MG63 (cell line): ENCODE measurements at regions not wholly inside any gene's neighbourhood (a gene's known extent, or its start where the extent isn't known, plus 50 kb on each side); places are given as distances from the start of the nearest gene placed in this dataset.
A peak's percentile ranks its signal among the peaks of the same experiment; 100 is the strongest.

Experiments used
- DNase-seq: peaks from one replicate; pipeline ENCODE4 v3.0.0-alpha.2; 2020
- H3K27me3 ChIP-seq: fragments of 250-450 bp; sonication (Bioruptor Pico); 2 replicates; pipeline ENCODE4 v1.5.1; 2020; ENCODE audit warnings: mild to moderate bottlenecking, moderate library complexity
- H3K36me3 ChIP-seq: fragments of 250-450 bp; sonication (Bioruptor Pico); 2 replicates; pipeline ENCODE4 v1.5.1; 2020; ENCODE audit warnings: mild to moderate bottlenecking, moderate library complexity
- H3K4me3 ChIP-seq: fragments of 250-450 bp; sonication (Bioruptor Pico); 2 replicates; pipeline ENCODE4 v1.5.1; 2020; ENCODE audit warnings: mild to moderate bottlenecking, moderate library complexity
- H3K9me3 ChIP-seq: fragments of 250-450 bp; sonication (Bioruptor Pico); 2 replicates; pipeline ENCODE4 v1.5.1; 2020; ENCODE audit warnings: mild to moderate bottlenecking, moderate library complexity

GRCh38 chr9:106051545-106051944, 357.2 kb downstream of the TMEM38B start:
- Histone ChIP-seq H3K27me3 (no peaks in the 10 kb centered on the region), H3K4me3 (no peak overlapping the region), H3K9me3 (no peaks in the 10 kb centered on the region), H3K36me3 (no peaks in the 10 kb centered on the region)
- no peak for DNase-seq

GRCh38 chr9:106052166-106052565, 357.8 kb downstream of the TMEM38B start:
- no peak overlapping the region for H3K4me3 ChIP-seq
- H3K36me3 ChIP-seq: no peaks in the 10 kb centered on the region
- no peaks in the 10 kb centered on the region for H3K9me3 ChIP-seq
- H3K27me3 ChIP-seq: no peaks in the 10 kb centered on the region
- DNase-seq: no peak

GRCh38 chr9:106052735-106053134, 358.4 kb downstream of the TMEM38B start:
- DNase-seq: no peak
- Histone ChIP-seq H3K27me3 (no peaks in the 10 kb centered on the region), H3K4me3 (no peak overlapping the region)

GRCh38 chr9:106056328-106056727, 362.0 kb downstream of the TMEM38B start:
- Histone ChIP-seq H3K4me3 (no peak overlapping the region), H3K36me3 (no peaks in the 10 kb centered on the region), H3K9me3 (no peaks in the 10 kb centered on the region), H3K27me3 (no peaks in the 10 kb centered on the region)
- DNase-seq: no peak

More at GRCh38 chr9:106052735-106053134, 358.4 kb downstream of the TMEM38B start:
- no peaks in the 10 kb centered on the region for H3K9me3 ChIP-seq
- H3K36me3 ChIP-seq: no peaks in the 10 kb centered on the region

GRCh38 chr9:106058460-106058859, 364.1 kb downstream of the TMEM38B start:
- Histone ChIP-seq H3K27me3 (no peaks in the 10 kb centered on the region), H3K4me3 (no peak overlapping the region), H3K9me3 (no peaks in the 10 kb centered on the region), H3K36me3 (no peaks in the 10 kb centered on the region)
- no peak for DNase-seq

GRCh38 chr9:106059886-106060285, 365.5 kb downstream of the TMEM38B start:
- no peaks in the 10 kb centered on the region for H3K27me3 ChIP-seq
- H3K4me3 ChIP-seq: no peak overlapping the region
- no peak for DNase-seq
- no peaks in the 10 kb centered on the region for H3K36me3 ChIP-seq
- H3K9me3 ChIP-seq: no peaks in the 10 kb centered on the region

- Histone ChIP-seq H3K27me3 (no peaks in the 10 kb centered on the region), H3K36me3 (no peaks in the 10 kb centered on the region)
- no peak for DNase-seq
These were observed 366.5 kb downstream of the TMEM38B start for GRCh38 chr9:106060885-106061284.

GRCh38 chr9:106062250-106062649, 367.9 kb downstream of the TMEM38B start:
- Histone ChIP-seq H3K4me3 (no peak overlapping the region), H3K27me3 (no peaks in the 10 kb centered on the region), H3K36me3 (no peaks in the 10 kb centered on the region), H3K9me3 (no peaks in the 10 kb centered on the region)
- DNase-seq: no peak

More at GRCh38 chr9:106060885-106061284, 366.5 kb downstream of the TMEM38B start:
- Histone ChIP-seq H3K4me3 (no peak overlapping the region), H3K9me3 (no peaks in the 10 kb centered on the region)

- Histone ChIP-seq H3K4me3 (no peak overlapping the region), H3K36me3 (no peaks in the 10 kb centered on the region), H3K27me3 (no peaks in the 10 kb centered on the region), H3K9me3 (no peaks in the 10 kb centered on the region)
- DNase-seq: no peak
These were observed 370.8 kb downstream of the TMEM38B start for GRCh38 chr9:106065136-106065535.

GRCh38 chr9:106065579-106066214, 371.4 kb downstream of the TMEM38B start:
- no peaks in the 10 kb centered on the region for H3K9me3 ChIP-seq
- no peaks in the 10 kb centered on the region for H3K36me3 ChIP-seq
- H3K27me3 ChIP-seq: no peaks in the 10 kb centered on the region
- DNase-seq: no peak
- no peak overlapping the region for H3K4me3 ChIP-seq

- no peak for DNase-seq
- Histone ChIP-seq H3K9me3 (no peaks in the 10 kb centered on the region), H3K4me3 (no peak overlapping the region), H3K36me3 (no peaks in the 10 kb centered on the region), H3K27me3 (no peaks in the 10 kb centered on the region)
These were observed 372.7 kb downstream of the TMEM38B start for GRCh38 chr9:106066940-106067524.

- Histone ChIP-seq H3K27me3 (no peaks in the 10 kb centered on the region), H3K4me3 (no peak overlapping the region)
These were observed 374.9 kb downstream of the TMEM38B start for GRCh38 chr9:106069241-106069640.

GRCh38 chr9:106072421-106072820, 378.1 kb downstream of the TMEM38B start:
- Histone ChIP-seq H3K4me3 (no peak overlapping the region), H3K27me3 (no peaks in the 10 kb centered on the region), H3K9me3 (no peaks in the 10 kb centered on the region), H3K36me3 (no peaks in the 10 kb centered on the region)
- DNase-seq: no peak

More at GRCh38 chr9:106069241-106069640, 374.9 kb downstream of the TMEM38B start:
- DNase-seq: no peak
- Histone ChIP-seq H3K36me3 (no peaks in the 10 kb centered on the region), H3K9me3 (no peaks in the 10 kb centered on the region)

GRCh38 chr9:106074006-106074405, 379.7 kb downstream of the TMEM38B start:
- Histone ChIP-seq H3K36me3 (no peaks in the 10 kb centered on the region), H3K9me3 (no peaks in the 10 kb centered on the region), H3K27me3 (no peaks in the 10 kb centered on the region), H3K4me3 (no peak overlapping the region)
- DNase-seq: no peak

- Histone ChIP-seq H3K4me3 (no peak overlapping the region), H3K27me3 (no peaks in the 10 kb centered on the region), H3K9me3 (no peaks in the 10 kb centered on the region), H3K36me3 (no peaks in the 10 kb centered on the region)
- DNase-seq: no peak
These were observed 381.1 kb downstream of the TMEM38B start for GRCh38 chr9:106075236-106075959.

- no peak overlapping the region for H3K4me3 ChIP-seq
- peak; percentile 18 for DNase-seq
- H3K36me3 ChIP-seq: no peaks in the 10 kb centered on the region
- H3K27me3 ChIP-seq: no peaks in the 10 kb centered on the region
- H3K9me3 ChIP-seq: no peaks in the 10 kb centered on the region
These were observed 381.6 kb downstream of the TMEM38B start for GRCh38 chr9:106075960-106076327.

- Histone ChIP-seq H3K4me3 (no peak overlapping the region), H3K36me3 (no peaks in the 10 kb centered on the region), H3K27me3 (no peaks in the 10 kb centered on the region), H3K9me3 (no peaks in the 10 kb centered on the region)
- no peak for DNase-seq
These were observed 382.4 kb downstream of the TMEM38B start for GRCh38 chr9:106076711-106077110.

GRCh38 chr9:106077731-106078130, 383.4 kb downstream of the TMEM38B start:
- DNase-seq: no peak
- H3K36me3 ChIP-seq: no peaks in the 10 kb centered on the region
- H3K9me3 ChIP-seq: no peaks in the 10 kb centered on the region
- H3K4me3 ChIP-seq: no peak overlapping the region
- no peaks in the 10 kb centered on the region for H3K27me3 ChIP-seq
